ENCODE measurements at regions not wholly inside any gene's neighbourhood (a gene's known extent, or its start where the extent isn't known, plus 50 kb on each side); places are given as distances from the start of the nearest gene placed in this dataset.
"Not testable (repeated sequence)": the region's sequence is repeated elsewhere in the genome, so short reads cannot be mapped to it uniquely, and the experiment has no call there.

DNA sequence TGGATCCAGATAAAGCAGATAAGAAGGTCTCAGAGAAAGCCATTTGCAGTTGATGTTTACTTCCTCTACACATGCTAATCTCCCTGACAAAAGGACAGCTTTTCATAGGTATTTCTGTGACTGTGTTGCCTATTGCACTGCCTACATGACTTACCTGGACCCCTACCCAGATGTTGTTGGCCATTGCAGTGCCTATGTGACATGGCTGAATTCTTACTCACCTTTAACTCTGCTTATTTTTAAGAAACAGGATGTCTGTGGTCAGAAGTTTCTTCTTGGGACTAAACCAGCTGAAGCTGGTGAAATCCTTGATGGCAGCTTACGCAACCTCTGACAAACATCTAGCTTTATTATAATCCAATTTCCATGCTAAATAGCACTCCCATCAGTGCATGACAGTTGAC, 50.7 kb downstream of the PPIAL4D start:
- H3K4me1 Mint-ChIP-seq, H3K9me3 Mint-ChIP-seq, H3K36me3 Mint-ChIP-seq, H3K27ac Mint-ChIP-seq, H3K4me3 Mint-ChIP-seq, H3K27me3 Mint-ChIP-seq: not testable (repeated sequence)
- peak; percentile 3 for DNase-seq

DNA sequence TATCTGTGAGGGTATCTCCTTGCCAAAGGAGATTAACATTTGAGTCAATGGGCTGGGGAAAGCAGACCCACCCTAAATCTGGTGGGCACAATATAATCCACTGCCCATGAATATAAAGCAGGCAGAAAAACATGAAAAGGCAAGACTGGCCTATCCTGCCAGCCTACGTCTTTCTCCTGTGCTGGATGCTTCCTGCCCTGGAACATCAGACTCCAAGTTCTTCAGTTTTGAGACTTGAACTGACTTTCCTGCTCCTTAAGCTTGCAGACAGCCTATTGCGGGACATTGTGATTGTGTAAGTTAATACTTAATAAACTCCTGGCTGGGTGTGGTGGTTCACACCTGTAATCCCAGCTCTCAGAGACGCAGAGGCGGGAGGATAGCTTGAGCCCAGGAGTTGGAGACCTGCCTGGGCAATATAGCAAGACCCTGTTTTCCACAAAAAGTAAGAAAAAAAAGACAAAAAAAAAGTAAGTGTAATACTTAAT, 52.4 kb downstream of the PPIAL4D start:
- not testable (repeated sequence) for H3K27me3 Mint-ChIP-seq, H3K4me1 Mint-ChIP-seq, DNase-seq, H3K36me3 Mint-ChIP-seq, H3K9me3 Mint-ChIP-seq
- peak overlapping the region; percentile 65 for H3K27ac Mint-ChIP-seq
- H3K4me3 Mint-ChIP-seq, result peak overlapping the region; percentile 4

GRCh38 chr1:145188869-145189542, 53.0 kb downstream of the PPIAL4D start:
- not testable (repeated sequence) for H3K4me1 Mint-ChIP-seq, H3K36me3 Mint-ChIP-seq, H3K9me3 Mint-ChIP-seq, H3K27me3 Mint-ChIP-seq
- peak overlapping the region; percentile 65 for H3K27ac Mint-ChIP-seq
- peak overlapping the region; percentile 4 for H3K4me3 Mint-ChIP-seq
- DNase-seq, result peak; percentile 8

DNA sequence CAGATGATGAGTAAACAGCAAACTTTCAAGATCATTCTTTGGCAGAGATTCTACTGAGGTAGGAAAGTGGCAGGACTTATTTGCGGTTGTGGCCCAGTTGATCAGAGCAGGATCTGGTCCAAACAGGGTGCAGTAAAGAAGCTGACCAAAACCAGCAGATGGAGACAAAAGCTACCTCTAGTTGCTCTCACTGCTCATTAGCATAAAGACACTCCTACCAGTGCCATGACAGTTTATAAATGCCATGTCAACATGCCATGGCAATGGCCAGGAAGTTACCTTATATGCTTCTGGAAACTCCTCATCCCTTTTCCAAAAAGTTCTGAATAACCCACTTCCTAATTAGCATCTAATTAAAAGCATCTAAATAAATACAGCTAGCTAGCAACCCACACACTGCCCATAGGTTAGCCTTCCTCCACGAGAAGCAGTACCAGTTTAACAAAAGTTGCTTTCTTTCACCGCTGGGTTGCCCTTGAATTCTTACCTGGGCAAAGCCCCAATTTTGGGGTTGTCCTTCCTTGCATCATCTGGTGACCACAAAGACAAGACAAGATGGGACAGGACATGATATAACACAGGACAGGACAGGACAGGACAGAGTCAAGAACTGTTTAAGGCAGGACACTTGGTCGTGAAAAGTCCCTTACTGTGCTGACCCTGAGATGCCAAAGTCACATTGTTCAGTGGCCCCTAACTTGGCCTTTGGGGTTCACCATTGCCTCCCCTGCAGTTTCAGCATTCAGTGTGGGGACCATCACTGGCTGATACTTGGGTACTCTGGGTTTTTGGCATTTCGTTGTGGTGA, 59.2 kb downstream of the PPIAL4D start:
- H3K27ac Mint-ChIP-seq, H3K4me3 Mint-ChIP-seq, H3K4me1 Mint-ChIP-seq, H3K9me3 Mint-ChIP-seq, H3K27me3 Mint-ChIP-seq, DNase-seq, H3K36me3 Mint-ChIP-seq: not testable (repeated sequence)

GRCh38 chr1:145176285-145176925, 65.6 kb downstream of the PPIAL4D start:
- not testable (repeated sequence) for H3K4me3 Mint-ChIP-seq, H3K36me3 Mint-ChIP-seq, H3K9me3 Mint-ChIP-seq, H3K27me3 Mint-ChIP-seq, H3K4me1 Mint-ChIP-seq, H3K27ac Mint-ChIP-seq
- DNase-seq, result peak; percentile 21

GRCh38 chr1:145174377-145174776, 67.6 kb downstream of the PPIAL4D start:
- not testable (repeated sequence) for DNase-seq, H3K27ac Mint-ChIP-seq, H3K4me1 Mint-ChIP-seq, H3K36me3 Mint-ChIP-seq, H3K4me3 Mint-ChIP-seq, H3K27me3 Mint-ChIP-seq, H3K9me3 Mint-ChIP-seq

- H3K4me1 Mint-ChIP-seq, H3K27ac Mint-ChIP-seq, H3K9me3 Mint-ChIP-seq, H3K4me3 Mint-ChIP-seq, H3K36me3 Mint-ChIP-seq, H3K27me3 Mint-ChIP-seq, DNase-seq: not testable (repeated sequence)
Observed at GRCh38 chr1:145168220-145168848, 72.6 kb downstream of the FAM72D start.

DNA sequence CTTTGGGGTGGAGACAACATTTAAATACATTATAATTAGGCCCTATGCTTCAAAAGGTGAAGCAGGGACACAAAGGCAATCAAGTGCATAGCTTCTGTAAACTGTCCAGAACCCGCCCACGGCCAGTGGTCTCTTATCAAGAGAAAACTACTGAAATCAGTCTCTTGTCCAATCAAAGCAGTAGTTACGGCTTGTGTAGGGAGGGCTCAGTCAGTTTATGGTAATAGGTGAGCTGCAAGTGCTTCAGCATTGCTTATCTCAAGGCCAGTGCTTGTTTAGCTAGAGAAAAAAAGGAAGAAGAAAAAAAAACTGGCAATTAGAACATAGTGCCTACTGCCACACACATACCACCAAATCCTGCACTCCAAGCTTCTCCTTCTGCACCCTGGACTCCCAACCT, 68.6 kb downstream of the FAM72D start:
- not testable (repeated sequence) for H3K27me3 Mint-ChIP-seq, H3K4me3 Mint-ChIP-seq, H3K36me3 Mint-ChIP-seq, H3K4me1 Mint-ChIP-seq, DNase-seq, H3K27ac Mint-ChIP-seq, H3K9me3 Mint-ChIP-seq

Measured in activated naive CD8-positive, alpha-beta T cell treated with anti-CD3 and anti-CD28 coated beads for 36 hours (primary cell).